HG02610 (cell line): ENCODE measurements at regions not wholly inside any gene's neighbourhood (a gene's known extent, or its start where the extent isn't known, plus 50 kb on each side); places are given as distances from the start of the nearest gene placed in this dataset.

Experiments used
- ATAC-seq: cut with Tn5 transposase; IDR thresholded peaks from one replicate; pipeline ENCODE4 v1.9.1; 2021; ENCODE audit warnings: mild to moderate bottlenecking, moderate library complexity; ENCODE audit not compliant: unreplicated experiment

DNA sequence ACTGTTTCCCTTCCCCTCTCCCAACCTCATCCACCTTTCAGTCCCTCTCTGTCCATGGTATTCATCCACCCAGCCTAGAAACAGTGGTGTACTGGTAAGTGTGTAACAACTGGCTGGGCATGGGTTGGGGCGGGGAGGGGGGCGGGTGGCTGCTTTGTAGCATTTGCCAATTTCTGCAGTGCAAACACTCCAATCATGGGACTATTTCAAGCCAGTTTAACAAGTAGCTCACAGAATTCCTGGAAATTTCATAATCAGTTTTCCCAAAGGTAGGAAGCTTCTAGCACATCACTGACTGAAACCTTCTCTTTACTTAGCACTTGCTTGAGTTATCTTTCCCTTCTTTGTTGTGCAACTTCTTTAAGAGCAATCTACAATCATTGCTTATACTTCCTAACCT lies 100.8 kb upstream of the WASF3 start:
- no peak for ATAC-seq

DNA sequence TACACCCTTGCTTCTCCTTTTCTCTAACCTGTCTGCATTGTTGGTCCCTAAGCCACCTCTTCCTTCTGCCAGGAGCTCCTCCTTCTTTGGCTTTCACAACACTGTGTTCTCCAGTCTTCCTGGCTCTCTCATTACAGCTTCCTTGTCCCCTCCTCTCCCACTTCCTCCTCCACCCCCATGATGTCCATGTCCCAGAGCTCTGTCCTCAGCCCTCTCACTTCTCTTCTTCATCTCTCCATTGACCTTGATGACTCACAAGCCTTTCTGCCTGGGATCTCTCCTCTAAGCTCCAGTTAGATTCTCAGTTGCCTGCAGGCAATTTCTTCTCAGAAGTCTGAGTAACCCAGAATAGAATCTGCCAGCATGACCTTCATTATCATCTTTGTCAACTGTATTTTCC lies 100.3 kb upstream of the WASF3 start:
- no peak for ATAC-seq

DNA sequence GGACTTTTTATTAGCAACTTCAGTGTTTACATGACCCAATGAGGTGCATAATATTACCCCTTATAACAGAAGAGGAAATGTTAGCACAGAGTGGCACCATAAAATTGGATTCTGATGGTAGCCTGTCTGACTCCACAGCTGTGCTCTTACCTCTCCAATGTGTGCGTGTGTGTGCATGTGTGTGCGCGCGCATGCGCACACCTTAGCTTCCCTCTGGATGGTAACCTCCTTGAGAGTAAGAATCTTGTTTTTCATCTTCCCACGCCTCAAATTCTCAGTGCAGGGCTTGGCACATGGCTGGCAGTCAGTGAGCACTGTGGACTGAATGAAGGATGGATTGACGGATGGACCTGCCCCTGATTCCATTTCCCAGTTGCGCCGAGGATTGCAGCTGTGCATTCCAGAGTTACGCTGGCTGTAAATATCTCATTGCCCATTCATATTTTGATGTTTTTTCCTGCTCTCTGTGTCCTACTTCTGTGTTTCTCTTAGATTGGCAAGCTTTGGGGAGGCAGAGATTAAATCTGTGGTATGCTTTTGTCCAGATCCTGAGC lies 99.2 kb upstream of the WASF3 start:
- no peak for ATAC-seq

DNA sequence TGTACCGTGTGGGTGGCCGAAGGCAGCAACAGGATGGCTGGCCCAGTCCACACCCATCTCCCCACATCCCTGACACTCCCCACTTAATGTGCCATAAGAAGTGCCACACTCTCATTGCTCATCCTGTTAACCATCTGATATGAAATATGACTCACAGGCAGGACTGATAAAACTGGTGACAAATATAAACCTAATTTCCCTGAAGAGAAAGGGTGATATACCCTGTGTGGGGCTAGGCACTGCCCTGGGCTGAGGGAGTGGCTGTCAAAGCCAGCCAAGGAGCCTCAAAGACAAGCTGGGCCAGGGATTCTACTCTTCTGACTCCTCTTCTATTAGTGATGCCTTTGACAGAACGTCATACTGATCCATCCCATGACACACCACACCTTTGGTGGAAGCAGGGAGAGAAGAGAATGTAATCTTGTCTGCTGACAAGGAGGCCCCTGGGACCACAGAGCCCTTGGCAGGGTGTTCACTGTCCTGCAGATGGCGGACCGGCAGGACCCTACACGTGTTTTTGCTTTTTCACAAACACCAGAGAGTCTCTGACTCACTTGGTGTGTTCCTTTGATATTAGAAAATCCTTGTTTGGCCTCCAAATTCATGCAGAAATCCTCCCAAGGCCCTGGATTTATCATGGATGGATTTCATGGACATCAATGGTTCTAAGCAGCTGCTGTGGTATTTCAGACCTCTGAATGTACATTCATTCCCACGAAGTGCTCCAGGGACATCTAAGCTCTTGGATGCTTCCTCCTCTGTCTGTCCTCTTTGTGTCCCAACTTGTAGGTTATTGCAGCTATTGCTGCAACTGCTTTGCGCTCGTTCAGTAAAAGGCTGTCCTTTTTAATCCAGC lies 98.0 kb upstream of the WASF3 start:
- no peak for ATAC-seq

DNA sequence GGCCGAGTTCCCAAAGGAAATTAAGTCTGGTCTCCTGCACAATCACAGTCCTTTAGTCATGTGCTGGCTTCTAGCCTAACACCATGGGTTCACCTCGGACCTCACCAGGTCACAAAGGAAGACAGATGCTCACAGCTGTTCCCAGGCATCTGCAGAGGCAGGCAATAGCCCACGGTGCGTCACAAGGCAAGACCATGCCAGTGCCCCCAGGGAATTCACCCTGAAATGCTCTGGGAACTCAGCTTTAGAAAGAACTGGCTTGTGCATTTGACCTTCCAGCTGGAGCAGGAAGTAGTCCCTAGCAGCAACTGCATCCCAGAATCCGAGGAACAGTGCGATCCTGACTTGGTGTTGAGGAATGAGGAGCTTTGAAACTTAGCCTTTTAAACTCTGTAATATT lies 96.8 kb upstream of the WASF3 start:
- ATAC-seq = no peak

DNA sequence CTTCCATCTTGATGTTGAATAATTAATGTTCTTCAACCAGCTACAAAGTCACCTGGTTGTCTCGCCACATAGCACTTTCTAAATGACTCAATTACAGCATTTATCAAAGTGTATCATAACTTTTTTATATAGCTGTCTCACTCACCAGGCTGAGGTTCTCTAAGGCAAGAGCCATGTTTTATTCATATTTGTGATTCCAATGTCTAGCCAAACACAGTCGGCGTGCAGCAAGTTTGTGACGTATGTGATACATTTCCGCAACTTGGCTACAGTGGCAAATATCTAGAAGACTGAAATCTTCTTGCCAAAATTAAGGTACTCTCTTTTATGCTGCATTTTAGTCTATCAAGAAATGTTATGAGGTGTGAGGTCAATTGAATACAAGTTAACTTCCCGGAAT lies 94.2 kb upstream of the WASF3 start:
- ATAC-seq = no peak

DNA sequence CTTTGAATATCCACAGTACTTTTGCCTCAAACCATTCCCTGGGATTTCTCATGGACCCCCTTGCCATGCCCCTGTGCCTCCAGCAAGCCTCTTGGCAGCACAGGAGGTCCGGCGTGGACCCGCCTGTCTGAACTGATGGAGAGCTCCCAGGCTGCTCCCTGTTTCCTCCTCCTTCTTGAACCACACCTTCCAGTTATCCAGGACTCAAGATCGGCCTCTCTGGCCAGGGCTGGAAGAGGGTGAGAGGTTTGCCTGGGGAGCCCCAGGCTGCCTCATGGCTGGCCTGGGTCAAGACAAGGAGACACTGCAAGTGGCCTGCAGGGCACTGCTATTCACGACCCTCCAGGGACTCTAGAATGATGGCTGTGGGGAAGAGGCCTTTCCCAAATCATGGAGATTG lies 93.6 kb upstream of the WASF3 start:
- ATAC-seq = no peak

DNA sequence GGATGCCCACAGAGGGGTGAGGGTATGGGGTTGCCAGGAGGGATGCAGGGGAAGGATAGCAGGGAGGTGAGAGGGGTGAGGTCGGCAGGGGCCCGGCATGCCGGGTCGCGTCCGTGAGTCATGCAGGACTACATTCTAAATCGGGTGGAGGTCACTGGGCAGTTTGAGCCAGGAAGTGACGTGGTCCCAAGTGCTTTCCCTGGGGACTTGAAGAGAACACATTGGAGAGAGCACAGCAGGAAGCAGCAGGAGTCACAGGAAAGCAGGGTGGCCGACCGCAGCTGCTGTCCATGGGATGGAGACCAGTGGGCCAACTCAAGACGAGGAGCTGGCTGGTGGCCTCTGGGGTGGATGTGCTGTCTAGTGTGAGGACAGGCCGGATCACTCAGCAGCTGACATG lies 92.0 kb upstream of the WASF3 start:
- ATAC-seq = no peak

DNA sequence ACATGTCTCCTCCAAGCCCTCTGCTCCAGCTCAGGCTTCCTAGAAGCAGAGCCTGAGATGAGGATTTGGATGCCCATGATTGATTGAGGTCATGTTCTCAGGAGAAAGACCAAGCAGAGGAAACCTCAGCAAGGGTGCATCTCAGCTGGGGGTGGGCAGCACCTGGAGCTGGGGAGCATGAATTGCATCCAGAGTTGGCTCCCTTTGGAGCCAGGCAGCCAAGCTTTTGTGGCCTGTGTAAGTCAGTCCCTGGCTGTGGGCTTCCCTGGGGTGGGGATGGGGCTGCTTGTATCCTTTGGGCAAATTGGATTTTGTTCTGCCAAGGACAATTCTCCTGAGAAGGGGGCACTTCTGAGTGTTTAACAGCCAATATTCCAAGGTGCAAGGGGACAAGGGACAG lies 91.5 kb upstream of the WASF3 start:
- ATAC-seq = no peak

DNA sequence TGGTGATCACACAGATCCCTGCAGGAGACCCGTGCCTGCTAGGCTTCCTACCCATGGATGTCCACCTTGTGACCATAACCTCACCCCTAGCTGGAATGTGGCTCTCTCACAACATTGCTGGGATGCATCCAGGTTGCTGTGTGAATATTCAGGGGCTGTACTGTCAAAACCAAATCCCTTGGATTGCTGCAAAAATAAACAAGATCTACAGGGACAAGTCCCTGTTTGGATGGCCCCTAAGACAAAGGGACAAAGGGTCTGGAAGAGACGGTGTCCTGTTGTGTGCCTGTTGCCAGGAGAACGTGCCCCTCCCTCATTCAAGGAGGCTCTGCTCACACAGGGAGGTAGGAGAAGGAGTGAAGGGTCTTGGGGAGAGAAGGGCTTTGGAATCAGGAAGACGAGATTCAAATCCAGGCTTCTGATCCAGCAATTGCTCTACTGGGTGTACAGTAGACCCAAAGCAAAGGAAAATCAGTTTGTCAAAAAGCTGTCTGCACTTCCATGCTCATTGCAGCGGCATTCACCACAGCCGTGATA lies 89.2 kb upstream of the WASF3 start:
- no peak for ATAC-seq

DNA sequence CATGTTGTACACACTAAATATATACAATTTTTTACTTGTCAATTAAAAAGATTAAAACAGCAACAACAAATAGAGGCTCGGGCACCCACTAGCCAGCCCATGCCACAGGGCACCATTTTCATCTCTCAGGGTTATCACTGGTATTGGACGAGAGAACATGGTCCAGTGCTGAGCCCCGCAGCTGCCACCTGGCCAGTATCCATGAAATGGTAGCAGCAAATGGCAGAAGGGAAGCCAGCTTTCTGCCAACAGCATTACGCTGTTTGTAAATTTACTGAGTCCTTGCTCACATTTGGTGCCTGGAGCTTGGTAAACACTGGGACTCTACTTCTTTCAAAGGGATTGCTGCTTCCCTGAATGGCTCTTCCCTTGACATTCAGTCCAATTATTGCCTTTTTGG lies 87.9 kb upstream of the WASF3 start:
- no peak for ATAC-seq

DNA sequence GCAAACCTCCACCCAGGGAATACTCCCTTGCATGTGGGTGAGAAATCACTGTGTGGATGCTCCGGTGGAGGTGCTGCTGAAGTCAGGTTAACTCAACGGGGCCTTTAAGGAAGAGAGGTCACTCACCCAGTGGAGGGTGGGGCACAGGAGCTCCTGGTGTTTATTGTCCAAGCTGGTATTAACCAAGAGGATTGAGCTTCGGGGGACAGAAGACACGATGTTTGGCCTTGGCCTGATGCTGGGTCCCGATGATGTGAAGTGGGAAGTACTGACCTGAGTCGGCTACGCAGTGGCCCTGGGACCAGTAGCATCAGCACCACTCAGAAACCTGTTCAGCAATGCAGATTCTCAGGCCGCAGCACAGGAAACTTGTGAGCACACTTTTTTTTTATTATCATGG lies 85.7 kb upstream of the WASF3 start:
- ATAC-seq = no peak

DNA sequence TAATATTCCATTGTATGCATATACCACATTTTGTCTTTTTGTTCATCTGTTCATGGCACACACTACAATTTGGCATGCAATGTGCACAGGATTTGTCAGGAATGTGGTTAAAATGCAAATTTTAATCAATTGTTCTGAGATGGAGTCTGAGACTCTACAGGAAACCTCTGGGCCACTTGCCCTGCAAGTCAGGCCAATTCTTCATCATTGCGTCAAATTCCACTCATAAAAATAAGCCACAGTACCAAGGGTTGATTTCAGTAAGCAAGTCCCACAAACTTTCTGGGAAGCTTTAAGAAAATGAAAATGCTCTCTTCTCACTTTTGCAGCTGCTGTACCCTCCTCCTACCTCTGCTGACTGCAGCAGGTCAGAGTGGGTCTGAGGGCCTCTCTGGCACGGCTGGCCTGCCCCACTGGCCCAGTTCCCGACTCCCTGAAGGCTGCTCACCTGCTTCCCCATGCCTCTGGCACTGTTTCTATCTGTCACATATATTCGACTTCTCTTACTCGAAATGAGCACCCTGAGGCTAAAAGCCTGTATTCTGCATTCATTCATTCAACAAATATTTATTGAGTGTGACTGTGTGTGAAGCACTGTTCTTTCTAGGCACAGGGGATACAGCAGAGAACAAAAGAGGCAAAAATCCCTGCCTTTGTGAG lies 83.8 kb upstream of the WASF3 start:
- no peak for ATAC-seq

DNA sequence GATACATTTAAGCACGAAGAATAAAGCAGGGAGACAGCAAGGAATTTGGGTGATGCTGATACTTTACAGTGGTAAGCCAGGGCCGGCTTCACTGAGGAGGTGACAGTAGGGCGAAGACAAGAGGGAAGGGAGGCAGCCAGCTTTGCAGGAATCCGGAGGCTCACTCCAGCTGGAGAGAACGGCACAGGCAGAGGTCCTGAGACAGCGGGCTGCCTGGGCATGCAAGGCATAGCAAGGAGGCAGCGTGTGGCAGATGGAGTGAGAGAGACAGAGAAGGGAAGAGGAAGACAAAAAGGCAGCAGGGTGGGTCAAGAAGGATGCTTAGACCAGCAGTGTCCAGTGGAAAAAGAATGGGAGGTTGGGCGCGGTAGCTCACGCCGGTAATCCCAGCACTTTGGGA lies 83.2 kb upstream of the WASF3 start:
- ATAC-seq = no peak

DNA sequence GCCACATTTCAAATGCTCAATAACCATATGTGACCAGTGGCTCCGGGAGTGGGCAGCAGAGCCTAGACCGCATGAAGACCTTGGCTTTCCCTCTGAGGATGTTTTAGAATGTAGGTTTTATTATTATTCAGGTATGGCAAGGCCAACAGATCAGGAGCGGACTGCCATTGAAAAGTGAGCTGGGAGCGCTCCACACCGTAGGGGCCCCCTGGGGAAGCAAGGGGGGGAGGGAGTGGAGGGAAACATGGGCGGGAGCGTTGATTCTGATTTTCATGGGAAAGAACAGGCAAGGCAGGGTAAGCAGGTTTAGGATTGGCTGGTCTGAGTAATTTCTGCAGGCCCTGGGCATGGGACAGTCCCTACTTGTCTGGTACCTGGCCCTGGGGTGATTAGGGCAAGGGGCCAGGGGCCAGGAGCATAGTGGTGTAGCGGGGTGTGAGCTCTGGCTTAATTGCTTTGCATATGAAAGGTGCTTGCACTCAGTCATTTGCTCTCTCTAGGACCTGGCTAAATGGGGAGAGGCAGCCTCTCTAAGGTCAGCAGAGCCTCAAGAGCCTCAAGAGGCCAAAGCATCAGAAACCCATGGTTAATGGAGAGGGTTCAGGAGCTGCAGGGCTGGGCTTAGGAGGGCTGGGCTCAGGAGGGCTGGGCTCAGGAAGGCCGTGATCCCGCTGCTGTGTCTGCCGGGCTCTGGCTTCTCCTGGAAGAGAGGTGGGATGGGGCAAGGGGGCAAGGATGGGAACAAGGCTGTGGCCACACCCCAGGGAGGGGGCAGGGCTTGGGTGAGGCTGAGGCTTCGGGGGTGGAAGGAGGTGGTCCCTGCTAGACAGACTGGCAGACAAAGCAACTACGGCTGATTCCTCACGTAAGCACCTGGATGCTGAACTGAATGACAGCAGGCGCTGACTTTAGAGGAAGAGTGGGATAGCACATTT lies 82.0 kb upstream of the WASF3 start:
- no peak for ATAC-seq

DNA sequence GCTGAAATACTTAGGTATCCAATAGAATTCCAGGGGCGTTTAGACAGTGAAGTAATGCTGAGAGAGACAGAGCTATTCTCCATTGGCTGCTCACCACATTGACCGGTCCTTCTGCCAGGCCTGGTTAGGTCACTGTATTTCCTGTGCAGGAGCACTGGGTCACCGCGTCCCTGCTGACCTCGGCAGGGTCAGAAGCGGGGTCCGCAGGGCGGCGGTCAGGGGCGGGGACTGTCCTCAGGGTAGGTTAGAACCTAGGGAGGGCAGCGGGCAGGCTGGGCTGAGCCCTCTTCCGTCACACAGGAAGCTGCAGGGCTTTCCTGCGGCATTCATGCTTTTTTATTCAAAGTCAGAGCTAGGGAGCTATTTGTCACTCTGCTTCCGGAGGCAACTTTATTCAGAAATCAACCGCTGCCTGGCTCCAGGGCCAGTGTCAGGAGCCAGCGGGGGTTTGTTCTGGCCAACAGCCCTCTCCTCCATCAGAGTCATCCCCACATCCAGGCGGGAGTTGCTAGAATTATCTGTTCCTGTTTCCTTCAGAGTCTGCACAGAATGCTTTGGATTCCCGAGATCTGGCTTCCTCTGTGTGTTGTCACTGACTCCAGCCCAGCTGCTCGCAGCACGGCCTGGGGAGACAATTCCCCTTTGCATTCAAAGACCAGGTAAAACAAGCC lies 81.2 kb upstream of the WASF3 start:
- no peak for ATAC-seq

DNA sequence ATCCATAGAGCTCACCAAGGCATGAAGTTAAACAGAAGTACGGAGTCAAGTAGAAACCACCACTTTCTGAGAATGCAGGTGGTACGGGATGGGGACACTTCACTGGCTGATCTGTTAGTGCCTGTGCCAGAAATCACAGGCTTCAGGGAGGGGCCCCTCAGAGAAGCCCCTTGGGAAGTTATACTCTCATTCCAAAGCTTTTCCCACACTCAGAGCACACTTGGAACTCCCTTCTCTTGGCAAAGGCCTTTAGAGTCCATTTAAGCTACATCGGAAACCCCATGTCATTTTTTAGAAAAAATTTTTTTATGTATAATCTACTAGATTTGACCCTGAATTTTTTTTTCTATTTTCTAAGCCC lies 80.7 kb upstream of the WASF3 start:
- no peak for ATAC-seq

DNA sequence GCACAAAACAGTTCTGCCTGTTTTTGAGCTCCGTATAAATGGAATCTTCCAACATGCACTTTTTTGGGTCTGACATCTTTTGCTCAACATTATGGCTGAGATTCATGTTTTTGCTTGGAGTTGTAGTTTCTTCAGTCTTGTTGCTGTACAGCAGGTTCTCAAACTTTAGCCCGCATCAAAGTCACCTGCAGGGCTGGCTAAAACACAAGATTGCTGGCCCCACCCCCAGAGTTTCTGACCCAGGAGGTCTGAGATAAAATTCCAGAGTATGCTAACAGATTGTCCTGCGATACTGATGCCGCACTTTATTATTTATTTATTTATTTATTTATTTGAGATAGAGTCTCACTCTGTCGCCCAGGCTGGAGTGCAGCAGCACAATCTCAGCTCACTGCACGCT lies 79.8 kb upstream of the WASF3 start:
- ATAC-seq = no peak

DNA sequence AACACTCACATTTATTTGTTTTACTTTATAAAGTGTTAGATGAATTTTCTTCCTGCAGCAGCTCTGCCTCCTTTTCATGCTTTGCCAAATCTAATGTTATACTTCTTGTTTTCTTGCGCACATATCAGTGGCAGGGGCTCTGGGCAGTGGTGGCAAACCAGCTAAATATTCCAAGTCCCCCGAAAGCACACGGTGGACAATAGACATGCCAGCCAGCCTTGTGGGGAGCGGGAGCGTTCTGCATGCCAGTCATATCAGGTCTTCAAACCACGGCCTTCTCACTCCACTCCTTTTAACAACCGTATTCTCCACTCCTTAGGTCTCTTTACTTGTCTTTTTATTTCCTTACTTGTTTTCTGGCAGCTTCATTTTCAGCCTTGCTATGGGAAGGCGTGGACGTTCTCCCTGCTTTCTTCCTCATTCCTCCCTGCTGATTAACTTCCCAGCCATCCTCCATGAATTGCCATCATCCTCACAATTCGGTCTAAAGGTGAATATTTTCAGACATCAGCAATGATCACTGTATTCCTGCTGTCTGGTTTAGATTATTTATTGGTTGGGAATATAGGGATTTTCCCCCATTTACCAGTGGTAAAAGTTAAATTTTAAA lies 77.1 kb upstream of the WASF3 start:
- ATAC-seq = no peak
